K562 (cell line): ENCODE measurements at regions not wholly inside any gene's neighbourhood (a gene's known extent, or its start where the extent isn't known, plus 50 kb on each side); places are given as distances from the start of the nearest gene placed in this dataset.
A peak's percentile ranks its signal among the peaks of the same experiment; 100 is the strongest.

Experiments
- ATAC-seq: fragments of 200-7000 bp; cut with Tn5 transposase; 3 replicates; pipeline ENCODE4 v1.9.1; 2020; ENCODE audit warnings: moderate library complexity
- BruUV-seq: library from RNA; stranded (reverse); fragments of 400-500 nt; replicated peaks from 2 replicates; lab custom pipeline; 2021; lab: Mats Ljungman, UMichigan
- CTCF ChIA-PET: fragments of 300-600 bp; formaldehyde crosslinking; extraction: SDS; loops from one replicate; lab custom pipeline; 2021; ENCODE audit warnings: low intra/inter-chr PET ratio; lab: Yijun Ruan, JAX
- POLR2A ChIA-PET: fragments of 300-600, 350-650 bp; sonication (Branson Sonifier 250); formaldehyde crosslinking; extraction: SDS; loops from one replicate; lab custom pipeline; 2021; ENCODE audit warnings: antibody characterized with exemption, inconsistent platforms; lab: Yijun Ruan, JAX
- DNase-seq, 4 experiments: peaks; one replicate each; pipeline versions ENCODE4 v3.0.0 to v3.0.0-alpha.2; 2011 to 2018; ENCODE audit warnings: low spot score in 3 of 4, mixed read lengths in 3 of 4; ENCODE audit errors: extremely low read depth in 1 of 4
- FAIRE-seq: peaks from 2 replicates; lab custom pipeline; 2011; peaks lifted over from hg19 to GRCh38; lab: Jason Lieb, UNC
- H2AFZ ChIP-seq: 2 replicates; pipeline ENCODE4 v1.6.0; 2011; ENCODE audit warnings: low read depth, low read length, control low read depth, inconsistent platforms
- H3K27ac ChIP-seq: fragments of 200-600 bp; 3 replicates; pipeline ENCODE4 v1.8.0; 2011; ENCODE audit warnings: low read depth, mild to moderate bottlenecking, control low read depth, inconsistent platforms, low read length, moderate library complexity, mixed read lengths; ENCODE audit errors: extremely low read depth
- H3K27me3 ChIP-seq, 2 experiments: fragments of 300-600 bp in 1 of 2; 2 replicates in 1 of 2; 3 replicates in 1 of 2; pipeline versions ENCODE4 v1.6.0 to v1.8.0; 2011; ENCODE audit warnings: inconsistent platforms in 2 of 2, low read length in 2 of 2, mild to moderate bottlenecking in 1 of 2, mixed read lengths in 1 of 2, moderate library complexity in 1 of 2; ENCODE audit not compliant: control insufficient read depth in 2 of 2, insufficient read depth in 2 of 2
- H3K36me3 ChIP-seq: fragments of 300-600 bp; 3 replicates; pipeline ENCODE4 v1.8.0; 2011; ENCODE audit warnings: mild to moderate bottlenecking, low read length, inconsistent platforms; ENCODE audit not compliant: control insufficient read depth, insufficient read depth
- H3K4me1 ChIP-seq, 2 experiments: fragments of 200-600 bp in 1 of 2; replicated peaks in 1 of 2; 2 replicates in 1 of 2; 3 replicates in 1 of 2; pipeline versions ENCODE4 v1.5.1 to v1.8.0; 2011; ENCODE audit warnings: inconsistent platforms in 2 of 2, low read length in 2 of 2, mild to moderate bottlenecking in 1 of 2, mixed read lengths in 1 of 2, moderate library complexity in 1 of 2; ENCODE audit not compliant: control insufficient read depth in 2 of 2, insufficient read depth in 2 of 2
- H3K4me2 ChIP-seq: 2 replicates; pipeline ENCODE4 v1.6.1; 2011; ENCODE audit warnings: low read length, control low read depth, inconsistent platforms, mixed read lengths; ENCODE audit not compliant: insufficient read depth
- H3K4me3 ChIP-seq: fragments of 200-600 bp; sonication (generic), shearing (Covaris generic); 2 replicates; pipeline ENCODE4 v1.5.1; 2016; ENCODE audit warnings: control low read depth, inconsistent platforms
- H3K79me2 ChIP-seq: fragments of 200-600 bp; 3 replicates; pipeline ENCODE4 v1.8.0; 2011; ENCODE audit warnings: low read length, inconsistent platforms; ENCODE audit not compliant: control insufficient read depth, insufficient read depth
- H3K9ac ChIP-seq, 2 experiments: 2 replicates each; pipeline versions ENCODE4 v1.6.0 to v1.6.1; 2011; ENCODE audit warnings: low read depth in 2 of 2, low read length in 2 of 2, control low read depth in 1 of 2, inconsistent platforms in 1 of 2, mild to moderate bottlenecking in 1 of 2, mixed read lengths in 1 of 2; ENCODE audit not compliant: insufficient read depth in 1 of 2
- H3K9me1 ChIP-seq: one replicate; pipeline ENCODE4 v1.6.0; 2011; ENCODE audit warnings: inconsistent platforms, mild to moderate bottlenecking, low read length, moderate library complexity; ENCODE audit not compliant: control insufficient read depth, insufficient read depth
- H3K9me3 ChIP-seq: replicated peaks from 2 replicates; pipeline ENCODE4 v1.5.1; 2011; ENCODE audit warnings: low read depth, low read length, inconsistent platforms; ENCODE audit not compliant: control insufficient read depth, insufficient read depth
- H4K20me1 ChIP-seq: replicated peaks from 2 replicates; pipeline ENCODE4 v1.6.1; 2011; ENCODE audit warnings: low read length, inconsistent platforms, mixed read lengths; ENCODE audit not compliant: control insufficient read depth, insufficient read depth
- CEBPB ChIP-seq: fragments of 450-650 bp; IDR thresholded peaks from 2 replicates; pipeline ENCODE4 v1.6.1; 2016; ENCODE audit warnings: missing genetic modification characterization, missing compliant biosample characterization
- ESRRA ChIP-seq: fragments of 450-650 bp; IDR thresholded peaks from 2 replicates; pipeline ENCODE4 v1.6.1; 2014; ENCODE audit warnings: low read depth, mild to moderate bottlenecking, moderate library complexity, borderline replicate concordance
- FOXJ3 ChIP-seq: sonication (generic); formaldehyde crosslinking; IDR thresholded peaks from 2 replicates; pipeline ENCODE4 v1.4.0; 2020; ENCODE audit warnings: mild to moderate bottlenecking, missing genetic modification reagents
- GATAD2B ChIP-seq: fragments of 450-650 bp; IDR thresholded peaks from 2 replicates; pipeline ENCODE4 v1.6.1; 2017; ENCODE audit warnings: mild to moderate bottlenecking, borderline replicate concordance
- KLF1 ChIP-seq: fragments of 450-650 bp; IDR thresholded peaks from 2 replicates; pipeline ENCODE4 v1.6.1; 2016; ENCODE audit warnings: missing genetic modification characterization, missing compliant biosample characterization
- NFE2L1 ChIP-seq: fragments of 450-650 bp; IDR thresholded peaks from 2 replicates; pipeline ENCODE4 v1.6.1; 2016; ENCODE audit warnings: missing genetic modification characterization, low read depth, mild to moderate bottlenecking, missing compliant biosample characterization, moderate library complexity, borderline replicate concordance
- NFIX ChIP-seq: fragments of 250-450 bp; sonication (Bioruptor Pico); IDR thresholded peaks from 2 replicates; pipeline ENCODE4 v1.4.0; 2020; ENCODE audit warnings: low read depth, mild to moderate bottlenecking, moderate library complexity
- SNIP1 ChIP-seq: fragments of 450-650 bp; IDR thresholded peaks from 2 replicates; pipeline ENCODE4 v1.7.1; 2017; ENCODE audit warnings: low read depth, mild to moderate bottlenecking
- TBL1XR1 ChIP-seq, 2 experiments: IDR thresholded peaks; 2 replicates each; pipeline ENCODE4 v1.6.1; 2012; ENCODE audit warnings: improper control_type of control experiment in 2 of 2, low read length in 2 of 2, mild to moderate bottlenecking in 1 of 2
- UBTF ChIP-seq, 2 experiments: IDR thresholded peaks; 2 replicates each; pipeline ENCODE4 v1.6.1; 2012; ENCODE audit warnings: improper control_type of control experiment in 2 of 2, low read depth in 2 of 2, low read length in 2 of 2, borderline replicate concordance in 1 of 2
- ZNF512 ChIP-seq: IDR thresholded peaks from 2 replicates; pipeline ENCODE4 v1.6.1; 2016; ENCODE audit warnings: missing genetic modification characterization, missing compliant biosample characterization
- ZNF57 ChIP-seq: fragments of 450-650 bp; formaldehyde crosslinking; IDR thresholded peaks from 2 replicates; pipeline ENCODE4 v1.4.0; 2020; ENCODE audit warnings: mild to moderate bottlenecking, moderate library complexity
- WGBS: fragments of 100-300 bp; shearing (Covaris generic); methylation state at CpG from one replicate; pipeline ENCODE4 v1.1.6; 2016; ENCODE audit warnings: low coverage, mixed read lengths; ENCODE audit not compliant: insufficient coverage; ENCODE audit errors: missing lambda C conversion rate; 5-methylcytosine and 5-hydroxymethylcytosine counted together
- in situ Hi-C: fragments of 300-500 bp; cut with MboI; formaldehyde crosslinking; loops from 4 replicates; pipeline ENCODE4 v1.15.0; 2018; ENCODE audit warnings: inconsistent platforms, mixed read lengths
- intact Hi-C: fragments of 100-400 bp; cut with micrococcal nuclease; formaldehyde crosslinking; loops from 2 replicates; pipeline ENCODE4 v1.14.2; 2022

GRCh38 chr16:25637236-25637635 is 54.5 kb upstream of the HS3ST4 start:
- Histone ChIP-seq H2AFZ (no peak overlapping the region), H4K20me1 (no peaks in the 10 kb centered on the region), H3K27me3 (peaks cover 3% of the 10 kb centered on the region in 2 experiments; a peak in 3 of 5 replicates), H3K9ac (no peak overlapping the region), H3K9me1 (peaks cover 4% of the 10 kb centered on the region), H3K4me1 (no peaks in the 10 kb centered on the region), H3K4me2 (no peak overlapping the region), H3K4me3 (no peak overlapping the region), H3K27ac (no peak overlapping the region), H3K36me3 (no peaks in the 10 kb centered on the region), H3K79me2 (no peaks in the 10 kb centered on the region), H3K9me3 (no peaks in the 10 kb centered on the region)
- FAIRE-seq, result no peak
- DNase-seq, result no peak
- POLR2A ChIA-PET, result interaction anchor here (0.7 kb wide), 1 partner anchor 13 kb away, joined by 4 read pairs; no protein-coding TSS in a partner anchor
- no TSS peak for BruUV-seq
- CTCF ChIA-PET, result no interaction called here
- in situ Hi-C loops, result no loop called here
- WGBS, result 0% methylated on average over 2 of the region's 2 CpGs
- intact Hi-C loops, result no loop called here
- ATAC-seq, result no peak
- TF ChIP-seq CEBPB, result peak; percentile 37
- TF ChIP-seq NFE2L1 (tag), result no peak

GRCh38 chr16:25636662-25637061 is 55.1 kb upstream of the HS3ST4 start:
- Histone ChIP-seq H3K27me3 (no peaks in the 10 kb centered on the region), H3K9me1 (peaks cover 4% of the 10 kb centered on the region), H4K20me1 (no peaks in the 10 kb centered on the region), H3K4me1 (no peaks in the 10 kb centered on the region), H3K27ac (no peak overlapping the region), H3K4me3 (no peak overlapping the region), H3K9ac (no peak overlapping the region), H3K4me2 (no peak overlapping the region), H3K9me3 (no peaks in the 10 kb centered on the region), H2AFZ (no peak overlapping the region), H3K36me3 (no peaks in the 10 kb centered on the region), H3K79me2 (no peaks in the 10 kb centered on the region)
- no peak for FAIRE-seq
- intact Hi-C loops, result no loop called here
- BruUV-seq, result no TSS peak
- ChIA-PET POLR2A (interaction anchor here (0.7 kb wide), 1 partner anchor 12 kb away, joined by 4 read pairs; no protein-coding TSS in a partner anchor), CTCF (no interaction called here)
- ATAC-seq, result no peak
- in situ Hi-C loops, result no loop called here
- DNase-seq, result no peak
- WGBS, result 0% methylated on average over 2 of the region's 2 CpGs
- TF ChIP-seq NFIX (CRISPR knock-in tag) (no peak), ESRRA (peak; percentile 67; the same call in 1 of the 2 replicates), FOXJ3 (CRISPR knock-in tag) (no peak), SNIP1 (no peak), UBTF (IDR thresholded peaks at IDR 0.05; ENCODE audit: borderline replicate concordance in 1 of 2, low read depth in 2 of 2, low read length in 2 of 2) (no peak), TBL1XR1 (IDR thresholded peaks at IDR 0.05; ENCODE audit: low read length in 2 of 2) (no peak), KLF1 (tag) (no peak), ZNF512 (no peak), ZNF57 (no peak), GATAD2B (no peak)
